ENCODE measurements at regions not wholly inside any gene's neighbourhood (a gene's known extent, or its start where the extent isn't known, plus 50 kb on each side); places are given as distances from the start of the nearest gene placed in this dataset.

- Histone ChIP-seq H3K27ac (no peak overlapping the region), H3K36me3 (no peaks in the 10 kb centered on the region), H3K27me3 (peaks cover 17% of the 10 kb centered on the region), H3K4me1 (ENCODE audit: control insufficient read depth in 1 of 2, insufficient read depth in 1 of 2, low read depth in 1 of 2, low read length in 1 of 2) (no peaks in the 10 kb centered on the region), H3K9me3 (no peaks in the 10 kb centered on the region), H3K4me3 (ENCODE audit: low read depth in 1 of 2, low read length in 1 of 2) (no peak overlapping the region)
- no peak for TF ChIP-seq CTCF (IDR thresholded peaks at IDR 0.05)
Measured at GRCh38 chr16:85477801-85478363, 135.2 kb upstream of the GSE1 start.

- H3K27ac ChIP-seq = no peak overlapping the region
- H3K4me1 ChIP-seq (ENCODE audit: control insufficient read depth in 1 of 2, insufficient read depth in 1 of 2, low read depth in 1 of 2, low read length in 1 of 2) = no peaks in the 10 kb centered on the region
- H3K27me3 ChIP-seq = peaks cover 20% of the 10 kb centered on the region
- no peak overlapping the region for H3K4me3 ChIP-seq (ENCODE audit: low read depth in 1 of 2, low read length in 1 of 2)
- TF ChIP-seq CTCF (IDR thresholded peaks at IDR 0.05) = no peak
- no peaks in the 10 kb centered on the region for H3K36me3 ChIP-seq
- no peaks in the 10 kb centered on the region for H3K9me3 ChIP-seq
Measured at GRCh38 chr16:85479972-85480726, 133.0 kb upstream of the GSE1 start.

- Histone ChIP-seq H3K4me3 (ENCODE audit: low read depth in 1 of 2, low read length in 1 of 2) (no peak overlapping the region), H3K9me3 (no peaks in the 10 kb centered on the region), H3K36me3 (no peaks in the 10 kb centered on the region), H3K4me1 (ENCODE audit: control insufficient read depth in 1 of 2, insufficient read depth in 1 of 2, low read depth in 1 of 2, low read length in 1 of 2) (no peaks in the 10 kb centered on the region), H3K27me3 (peaks cover 24% of the 10 kb centered on the region), H3K27ac (no peak overlapping the region)
- TF ChIP-seq CTCF (IDR thresholded peaks at IDR 0.05) = no peak
Measured at GRCh38 chr16:85480727-85481101, 132.4 kb upstream of the GSE1 start.

- no peak for TF ChIP-seq CTCF (IDR thresholded peaks at IDR 0.05)
- Histone ChIP-seq H3K27me3 (peaks cover 24% of the 10 kb centered on the region), H3K9me3 (no peaks in the 10 kb centered on the region), H3K27ac (no peak overlapping the region), H3K4me1 (ENCODE audit: control insufficient read depth in 1 of 2, insufficient read depth in 1 of 2, low read depth in 1 of 2, low read length in 1 of 2) (no peaks in the 10 kb centered on the region), H3K36me3 (no peaks in the 10 kb centered on the region), H3K4me3 (ENCODE audit: low read depth in 1 of 2, low read length in 1 of 2) (no peak overlapping the region)
Measured at GRCh38 chr16:85481206-85481605, 131.9 kb upstream of the GSE1 start.

- no peak overlapping the region for H3K4me3 ChIP-seq (ENCODE audit: low read depth in 1 of 2, low read length in 1 of 2)
- H3K27ac ChIP-seq = no peak overlapping the region
- no peaks in the 10 kb centered on the region for H3K9me3 ChIP-seq
- peaks cover 24% of the 10 kb centered on the region for H3K27me3 ChIP-seq
- no peaks in the 10 kb centered on the region for H3K36me3 ChIP-seq
- no peaks in the 10 kb centered on the region for H3K4me1 ChIP-seq (ENCODE audit: control insufficient read depth in 1 of 2, insufficient read depth in 1 of 2, low read depth in 1 of 2, low read length in 1 of 2)
- TF ChIP-seq CTCF (IDR thresholded peaks at IDR 0.05) = no peak
Measured at GRCh38 chr16:85481738-85482137, 131.4 kb upstream of the GSE1 start.
